ENCODE measurements at regions not wholly inside any gene's neighbourhood (a gene's known extent, or its start where the extent isn't known, plus 50 kb on each side); places are given as distances from the start of the nearest gene placed in this dataset.
A peak's percentile ranks its signal among the peaks of the same experiment; 100 is the strongest.

DNA sequence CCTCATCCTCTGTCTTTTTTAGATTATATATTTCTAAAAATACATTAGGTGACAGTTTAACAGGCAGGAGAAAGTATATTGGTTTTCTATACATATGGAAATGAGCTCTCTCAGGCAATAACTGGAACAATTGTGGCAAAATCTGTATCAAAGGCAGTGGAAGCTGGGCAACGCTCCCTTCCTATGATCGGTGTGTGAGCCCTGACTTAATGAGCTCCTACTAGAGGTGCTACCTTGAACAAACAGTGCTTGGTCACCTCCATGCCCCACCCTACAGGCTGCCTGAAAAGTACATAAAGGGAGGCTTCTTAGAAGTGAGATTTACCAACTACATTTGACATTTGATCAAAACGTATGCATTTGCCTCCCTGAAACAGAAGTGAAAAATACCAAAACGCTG, 185.3 kb downstream of the EFNB2 start:
- Histone ChIP-seq H3K4me3 (replicated peaks in 1 of 2; ENCODE audit: low read depth in 1 of 2, low read length in 2 of 2) (peak overlapping the region in 1 of 2 experiments; percentile 58; a peak in 2 of 4 replicates), H2AFZ (ENCODE audit: low read depth, low read length, poor library complexity, severe bottlenecking) (peak overlapping the region; percentile 94), H3K36me3 (ENCODE audit: control insufficient read depth in 1 of 2, insufficient read depth in 2 of 2, low read length in 2 of 2) (no peaks in the 10 kb centered on the region), H3K9me3 (ENCODE audit: control insufficient read depth in 1 of 2, insufficient read depth in 1 of 2, low read depth in 1 of 2, low read length in 2 of 2) (no peaks in the 10 kb centered on the region), H4K20me1 (ENCODE audit: insufficient read depth) (no peaks in the 10 kb centered on the region), H3K9me2 (ENCODE audit: insufficient read depth) (no peaks in the 10 kb centered on the region), H3K27ac (ENCODE audit: low read depth, low read length) (peak overlapping the region; percentile 59; the same call in 1 of the 2 replicates), H3K79me2 (ENCODE audit: insufficient read depth, low read length) (no peaks in the 10 kb centered on the region), H3K27me3 (ENCODE audit: insufficient read depth, low read length) (no peaks in the 10 kb centered on the region), H3K4me2 (ENCODE audit: low read length) (peak overlapping the region; percentile 84), H3K4me1 (ENCODE audit: control insufficient read depth in 1 of 2, insufficient read depth in 2 of 2, low read length in 2 of 2) (peaks cover 27 to 47% of the 10 kb centered on the region in 2 experiments), H3K9ac (ENCODE audit: low read length) (peak overlapping the region; percentile 48; the same call in 1 of the 2 replicates)
- RAD21 ChIA-PET (ENCODE audit: low non-redundant PET in 1 of 2, low total read pairs in 2 of 2, uncharacterized antibody in 2 of 2, unreplicated experiment in 2 of 2): no interaction called here
- intact Hi-C loops (cut with micrococcal nuclease): no loop called here
- CTCF ChIA-PET: interaction anchor here (1.4 kb wide), 1 partner anchor 9 kb away, joined by 3 read pairs; no protein-coding TSS in a partner anchor
- no peak for TF ChIP-seq SIN3A (IDR thresholded peaks at IDR 0.05; ENCODE audit: low read depth)
- no peak for TF ChIP-seq CBX3 (IDR thresholded peaks at IDR 0.05; ENCODE audit: low read depth)
- TF ChIP-seq, protein P1, sequence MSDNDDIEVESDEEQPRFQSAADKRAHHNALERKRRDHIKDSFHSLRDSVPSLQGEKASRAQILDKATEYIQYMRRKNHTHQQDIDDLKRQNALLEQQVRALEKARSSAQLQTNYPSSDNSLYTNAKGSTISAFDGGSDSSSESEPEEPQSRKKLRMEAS (IDR thresholded peaks at IDR 0.05): peak; percentile 20; the same call in 1 of the 2 replicates
- TF ChIP-seq EGR1 (IDR thresholded peaks at IDR 0.05; ENCODE audit: low read depth): no peak
- TF ChIP-seq, protein P2, sequence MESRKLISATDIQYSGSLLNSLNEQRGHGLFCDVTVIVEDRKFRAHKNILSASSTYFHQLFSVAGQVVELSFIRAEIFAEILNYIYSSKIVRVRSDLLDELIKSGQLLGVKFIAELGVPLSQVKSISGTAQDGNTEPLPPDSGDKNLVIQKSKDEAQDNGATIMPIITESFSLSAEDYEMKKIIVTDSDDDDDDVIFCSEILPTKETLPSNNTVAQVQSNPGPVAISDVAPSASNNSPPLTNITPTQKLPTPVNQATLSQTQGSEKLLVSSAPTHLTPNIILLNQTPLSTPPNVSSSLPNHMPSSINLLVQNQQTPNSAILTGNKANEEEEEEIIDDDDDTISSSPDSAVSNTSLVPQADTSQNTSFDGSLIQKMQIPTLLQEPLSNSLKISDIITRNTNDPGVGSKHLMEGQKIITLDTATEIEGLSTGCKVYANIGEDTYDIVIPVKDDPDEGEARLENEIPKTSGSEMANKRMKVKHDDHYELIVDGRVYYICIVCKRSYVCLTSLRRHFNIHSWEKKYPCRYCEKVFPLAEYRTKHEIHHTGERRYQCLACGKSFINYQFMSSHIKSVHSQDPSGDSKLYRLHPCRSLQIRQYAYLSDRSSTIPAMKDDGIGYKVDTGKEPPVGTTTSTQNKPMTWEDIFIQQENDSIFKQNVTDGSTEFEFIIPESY (IDR thresholded peaks at IDR 0.05; ENCODE audit: extremely low read depth, insufficient replicate concordance, low read length): no peak
- TF ChIP-seq, protein P3, sequence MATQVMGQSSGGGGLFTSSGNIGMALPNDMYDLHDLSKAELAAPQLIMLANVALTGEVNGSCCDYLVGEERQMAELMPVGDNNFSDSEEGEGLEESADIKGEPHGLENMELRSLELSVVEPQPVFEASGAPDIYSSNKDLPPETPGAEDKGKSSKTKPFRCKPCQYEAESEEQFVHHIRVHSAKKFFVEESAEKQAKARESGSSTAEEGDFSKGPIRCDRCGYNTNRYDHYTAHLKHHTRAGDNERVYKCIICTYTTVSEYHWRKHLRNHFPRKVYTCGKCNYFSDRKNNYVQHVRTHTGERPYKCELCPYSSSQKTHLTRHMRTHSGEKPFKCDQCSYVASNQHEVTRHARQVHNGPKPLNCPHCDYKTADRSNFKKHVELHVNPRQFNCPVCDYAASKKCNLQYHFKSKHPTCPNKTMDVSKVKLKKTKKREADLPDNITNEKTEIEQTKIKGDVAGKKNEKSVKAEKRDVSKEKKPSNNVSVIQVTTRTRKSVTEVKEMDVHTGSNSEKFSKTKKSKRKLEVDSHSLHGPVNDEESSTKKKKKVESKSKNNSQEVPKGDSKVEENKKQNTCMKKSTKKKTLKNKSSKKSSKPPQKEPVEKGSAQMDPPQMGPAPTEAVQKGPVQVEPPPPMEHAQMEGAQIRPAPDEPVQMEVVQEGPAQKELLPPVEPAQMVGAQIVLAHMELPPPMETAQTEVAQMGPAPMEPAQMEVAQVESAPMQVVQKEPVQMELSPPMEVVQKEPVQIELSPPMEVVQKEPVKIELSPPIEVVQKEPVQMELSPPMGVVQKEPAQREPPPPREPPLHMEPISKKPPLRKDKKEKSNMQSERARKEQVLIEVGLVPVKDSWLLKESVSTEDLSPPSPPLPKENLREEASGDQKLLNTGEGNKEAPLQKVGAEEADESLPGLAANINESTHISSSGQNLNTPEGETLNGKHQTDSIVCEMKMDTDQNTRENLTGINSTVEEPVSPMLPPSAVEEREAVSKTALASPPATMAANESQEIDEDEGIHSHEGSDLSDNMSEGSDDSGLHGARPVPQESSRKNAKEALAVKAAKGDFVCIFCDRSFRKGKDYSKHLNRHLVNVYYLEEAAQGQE (IDR thresholded peaks at IDR 0.05; ENCODE audit: low read depth): no peak
- no peak for TF ChIP-seq ZNF274 (IDR thresholded peaks at IDR 0.05; ENCODE audit: low read depth, low read length)
- no peak for TF ChIP-seq CEBPB (IDR thresholded peaks at IDR 0.05; ENCODE audit: low read depth)
- no peak for TF ChIP-seq POLR2AphosphoS5 (IDR thresholded peaks at IDR 0.05; ENCODE audit: low read depth, low read length)
- TF ChIP-seq POLR2A (IDR thresholded peaks at IDR 0.05; ENCODE audit: borderline replicate concordance, extremely low read depth, insufficient read depth, insufficient read length): no peak
- TF ChIP-seq JUND (IDR thresholded peaks at IDR 0.05): no peak; the same call in 1 of the 2 replicates
- TF ChIP-seq, protein P4, sequence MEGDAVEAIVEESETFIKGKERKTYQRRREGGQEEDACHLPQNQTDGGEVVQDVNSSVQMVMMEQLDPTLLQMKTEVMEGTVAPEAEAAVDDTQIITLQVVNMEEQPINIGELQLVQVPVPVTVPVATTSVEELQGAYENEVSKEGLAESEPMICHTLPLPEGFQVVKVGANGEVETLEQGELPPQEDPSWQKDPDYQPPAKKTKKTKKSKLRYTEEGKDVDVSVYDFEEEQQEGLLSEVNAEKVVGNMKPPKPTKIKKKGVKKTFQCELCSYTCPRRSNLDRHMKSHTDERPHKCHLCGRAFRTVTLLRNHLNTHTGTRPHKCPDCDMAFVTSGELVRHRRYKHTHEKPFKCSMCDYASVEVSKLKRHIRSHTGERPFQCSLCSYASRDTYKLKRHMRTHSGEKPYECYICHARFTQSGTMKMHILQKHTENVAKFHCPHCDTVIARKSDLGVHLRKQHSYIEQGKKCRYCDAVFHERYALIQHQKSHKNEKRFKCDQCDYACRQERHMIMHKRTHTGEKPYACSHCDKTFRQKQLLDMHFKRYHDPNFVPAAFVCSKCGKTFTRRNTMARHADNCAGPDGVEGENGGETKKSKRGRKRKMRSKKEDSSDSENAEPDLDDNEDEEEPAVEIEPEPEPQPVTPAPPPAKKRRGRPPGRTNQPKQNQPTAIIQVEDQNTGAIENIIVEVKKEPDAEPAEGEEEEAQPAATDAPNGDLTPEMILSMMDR (IDR thresholded peaks at IDR 0.05 in 2 of 3, conservative IDR thresholded peaks at IDR 0.05 in 1 of 3; ENCODE audit: borderline replicate concordance in 1 of 3, insufficient read depth in 1 of 3, low read depth in 2 of 3, low read length in 2 of 3): 0 out of 6 replicates have a peak, but pooled peaks of 2 of the 3 experiments have one; percentile 2 to 16
- no peak for TF ChIP-seq ZFX (IDR thresholded peaks at IDR 0.05)
- TF ChIP-seq EZH2 (IDR thresholded peaks at IDR 0.05): no peak
- TF ChIP-seq ELF1 (IDR thresholded peaks at IDR 0.05; ENCODE audit: borderline replicate concordance, low read depth): no peak
- POLR2A ChIA-PET: no interaction called here
- ATAC-seq (peak; percentile 63), DNase-seq (ENCODE audit: low read depth, low spot score) (peak; percentile 59)
- no TSS peak for BruUV-seq (replicated peaks)

All from HCT116 (cell line).